ENCODE measurements at regions not wholly inside any gene's neighbourhood (a gene's known extent, or its start where the extent isn't known, plus 50 kb on each side); places are given as distances from the start of the nearest gene placed in this dataset.

DNA sequence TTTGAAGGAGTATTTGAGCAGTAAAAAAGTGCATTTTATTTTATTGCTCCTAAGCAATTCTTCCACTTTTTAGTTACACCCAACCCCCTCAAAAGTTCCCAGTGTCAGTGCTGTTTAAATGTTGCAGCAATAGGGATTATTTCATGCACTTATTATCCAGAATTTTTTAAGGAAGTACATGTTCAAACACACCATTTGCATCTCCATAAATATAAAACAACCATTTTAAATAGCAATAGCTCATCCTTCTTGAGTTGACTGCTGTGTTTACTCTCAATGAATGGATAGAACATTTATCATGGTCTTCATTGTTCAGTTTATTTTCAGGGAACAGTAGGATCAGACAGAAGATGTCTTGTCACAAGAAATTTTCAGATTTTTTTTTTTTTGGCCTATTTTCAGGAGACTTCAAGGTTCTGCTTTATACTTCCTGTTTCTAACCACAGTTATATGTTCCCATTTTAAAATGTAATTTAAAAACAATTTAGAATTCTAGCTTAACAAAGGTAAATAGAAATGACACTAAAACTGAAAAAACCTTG lies 171.9 kb downstream of the TMA16 start:
- TF ChIP-seq POLR2A (IDR thresholded peaks at IDR 0.05) (no peak), EP300 (IDR thresholded peaks at IDR 0.05) (no peak)
- TF ChIP-seq, protein P1, sequence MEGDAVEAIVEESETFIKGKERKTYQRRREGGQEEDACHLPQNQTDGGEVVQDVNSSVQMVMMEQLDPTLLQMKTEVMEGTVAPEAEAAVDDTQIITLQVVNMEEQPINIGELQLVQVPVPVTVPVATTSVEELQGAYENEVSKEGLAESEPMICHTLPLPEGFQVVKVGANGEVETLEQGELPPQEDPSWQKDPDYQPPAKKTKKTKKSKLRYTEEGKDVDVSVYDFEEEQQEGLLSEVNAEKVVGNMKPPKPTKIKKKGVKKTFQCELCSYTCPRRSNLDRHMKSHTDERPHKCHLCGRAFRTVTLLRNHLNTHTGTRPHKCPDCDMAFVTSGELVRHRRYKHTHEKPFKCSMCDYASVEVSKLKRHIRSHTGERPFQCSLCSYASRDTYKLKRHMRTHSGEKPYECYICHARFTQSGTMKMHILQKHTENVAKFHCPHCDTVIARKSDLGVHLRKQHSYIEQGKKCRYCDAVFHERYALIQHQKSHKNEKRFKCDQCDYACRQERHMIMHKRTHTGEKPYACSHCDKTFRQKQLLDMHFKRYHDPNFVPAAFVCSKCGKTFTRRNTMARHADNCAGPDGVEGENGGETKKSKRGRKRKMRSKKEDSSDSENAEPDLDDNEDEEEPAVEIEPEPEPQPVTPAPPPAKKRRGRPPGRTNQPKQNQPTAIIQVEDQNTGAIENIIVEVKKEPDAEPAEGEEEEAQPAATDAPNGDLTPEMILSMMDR (IDR thresholded peaks at IDR 0.05), result no peak

Measured in stomach (tissue), 4 donors.